OCI-M1 (cell line): ENCODE measurements at regions not wholly inside any gene's neighbourhood (a gene's known extent, or its start where the extent isn't known, plus 50 kb on each side); places are given as distances from the start of the nearest gene placed in this dataset.

Experiments
- DNase-seq: peaks from one replicate; lab custom pipeline; 2025; lab: John Stamatoyannopoulos, UW

DNA sequence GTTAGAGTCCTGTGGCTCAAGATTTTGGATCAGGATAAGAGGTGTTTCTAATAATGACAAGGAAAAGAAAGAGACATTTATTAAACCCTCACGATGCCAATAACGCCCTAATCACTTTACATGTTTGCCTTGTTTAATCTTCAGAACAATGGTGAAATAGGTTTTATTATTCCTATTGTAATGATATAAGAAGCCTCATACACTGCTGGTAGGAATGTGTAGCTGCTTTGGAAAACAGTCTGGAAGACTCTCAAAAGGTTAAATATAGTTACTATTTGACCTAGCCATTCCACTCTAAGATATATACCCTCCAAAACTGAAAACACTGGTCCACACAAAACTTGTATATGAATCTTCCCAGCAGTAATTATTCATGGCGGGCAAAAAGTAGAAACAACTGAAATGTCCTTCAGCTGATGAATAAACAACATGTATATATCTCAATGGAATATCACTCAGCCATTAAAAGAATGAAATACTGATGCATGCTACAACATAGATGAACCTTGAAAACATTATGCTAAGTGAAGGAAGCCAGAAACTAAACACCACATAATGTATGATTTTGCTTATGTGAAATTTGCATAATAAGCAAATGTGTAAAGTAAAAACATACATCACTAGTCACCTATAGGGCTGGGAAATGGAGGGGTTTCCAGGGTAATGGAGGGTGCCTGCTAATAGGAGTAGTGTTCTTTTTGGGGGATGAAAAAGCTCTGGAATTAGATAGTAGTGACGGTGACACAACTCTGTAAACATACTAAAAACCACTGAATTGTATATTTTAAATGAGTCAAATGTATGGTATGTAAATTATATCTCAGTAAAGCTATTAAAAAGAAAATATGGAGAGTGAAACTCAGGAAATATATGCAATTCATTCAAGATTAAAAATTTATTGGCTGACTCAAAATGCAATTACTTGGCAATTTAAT is 76.9 kb upstream of the ANK3 start:
- no peak for DNase-seq

GRCh38 chr10:60465801-60466200 is 76.1 kb upstream of the ANK3 start:
- no peak for DNase-seq

DNA sequence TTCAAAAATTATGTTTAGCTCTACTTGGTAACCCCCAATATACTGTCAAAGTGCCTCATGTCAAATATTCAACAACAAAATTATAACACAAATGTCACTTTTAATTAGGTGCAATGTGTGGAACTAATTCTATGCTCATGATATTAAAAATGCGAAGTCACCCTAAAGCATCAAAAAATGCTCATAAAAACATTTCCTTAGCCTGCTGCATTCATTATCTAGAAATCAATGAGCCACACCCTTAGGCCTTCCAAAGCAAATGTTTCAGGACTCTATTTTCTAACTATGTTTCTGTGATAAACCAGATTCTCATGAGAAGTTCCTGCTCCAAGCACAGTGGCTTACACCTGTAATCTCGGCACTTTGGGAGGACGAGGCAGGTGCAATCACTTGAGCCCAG is 75.0 kb upstream of the ANK3 start:
- DNase-seq: no peak

- no peak for DNase-seq
These were observed 74.1 kb upstream of the ANK3 start for GRCh38 chr10:60463746-60464145.

- DNase-seq: peak; percentile 73
These were observed 72.0 kb upstream of the ANK3 start for GRCh38 chr10:60461688-60462087.

GRCh38 chr10:60459701-60460457 is 70.2 kb upstream of the ANK3 start:
- DNase-seq: peak; percentile 10

- no peak for DNase-seq
These were observed 66.4 kb upstream of the ANK3 start for GRCh38 chr10:60456053-60456452.

DNA sequence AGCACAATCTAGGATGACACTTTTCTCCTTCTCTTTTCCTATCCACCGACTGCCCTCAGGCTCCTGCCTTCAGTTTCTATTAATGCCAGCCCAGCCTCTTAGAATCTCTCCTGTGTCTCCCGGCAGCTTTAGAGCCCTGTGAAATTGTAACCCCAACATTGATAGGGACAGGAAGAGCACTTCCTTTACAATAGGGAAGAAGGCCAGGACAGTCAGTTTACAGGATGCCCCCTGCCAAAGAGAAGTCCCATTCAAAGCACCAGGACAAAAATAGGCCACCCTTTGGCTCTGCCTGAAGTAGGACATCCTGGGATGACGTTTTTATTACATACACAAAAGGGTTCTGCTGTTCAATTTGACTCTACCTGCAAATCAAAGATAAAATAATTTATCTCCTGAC is 64.7 kb upstream of the ANK3 start:
- DNase-seq: no peak

DNA sequence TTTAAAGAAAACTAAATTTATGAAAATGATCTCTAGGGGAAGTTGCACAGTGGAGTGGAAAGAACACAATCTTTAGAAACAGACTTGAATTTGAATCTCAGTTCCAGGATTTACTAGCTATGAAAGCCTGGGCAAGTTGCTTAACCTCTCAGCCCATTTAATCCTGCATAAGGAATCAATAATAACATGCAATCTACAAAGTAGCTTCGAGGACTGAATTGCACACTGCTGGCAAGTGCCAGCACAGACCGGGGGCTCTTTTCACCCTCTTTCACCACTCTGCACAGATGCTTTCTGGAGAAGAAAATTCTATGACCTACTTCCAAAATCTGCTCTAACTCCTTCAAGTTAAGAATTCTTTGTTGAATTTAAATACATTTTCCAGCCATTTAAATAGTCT is 63.4 kb upstream of the ANK3 start:
- DNase-seq: no peak

GRCh38 chr10:60450291-60450690 is 60.6 kb upstream of the ANK3 start:
- DNase-seq: no peak

GRCh38 chr10:60448246-60448645 is 58.6 kb upstream of the ANK3 start:
- no peak for DNase-seq

DNA sequence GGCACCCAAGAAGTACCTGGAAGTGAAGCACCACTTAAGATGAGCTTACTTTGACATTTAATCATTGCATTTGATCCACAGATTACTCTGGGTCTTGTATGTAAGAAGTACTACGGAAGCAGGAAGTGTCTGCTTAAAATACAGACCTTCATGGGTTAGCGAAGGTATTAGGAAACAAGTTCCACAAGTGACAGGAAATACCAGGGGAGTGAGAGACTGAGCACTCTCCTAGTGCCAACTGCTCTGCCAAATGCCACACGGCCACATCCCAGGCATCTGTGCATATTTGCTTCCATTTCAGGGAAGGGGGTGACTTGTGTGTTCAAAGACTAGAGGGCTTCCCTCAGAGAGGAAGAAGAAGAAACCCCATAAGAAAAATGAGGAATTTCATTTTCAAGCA is 57.2 kb upstream of the ANK3 start:
- no peak for DNase-seq

- DNase-seq: no peak
These were observed 56.6 kb upstream of the ANK3 start for GRCh38 chr10:60446070-60446833.

DNA sequence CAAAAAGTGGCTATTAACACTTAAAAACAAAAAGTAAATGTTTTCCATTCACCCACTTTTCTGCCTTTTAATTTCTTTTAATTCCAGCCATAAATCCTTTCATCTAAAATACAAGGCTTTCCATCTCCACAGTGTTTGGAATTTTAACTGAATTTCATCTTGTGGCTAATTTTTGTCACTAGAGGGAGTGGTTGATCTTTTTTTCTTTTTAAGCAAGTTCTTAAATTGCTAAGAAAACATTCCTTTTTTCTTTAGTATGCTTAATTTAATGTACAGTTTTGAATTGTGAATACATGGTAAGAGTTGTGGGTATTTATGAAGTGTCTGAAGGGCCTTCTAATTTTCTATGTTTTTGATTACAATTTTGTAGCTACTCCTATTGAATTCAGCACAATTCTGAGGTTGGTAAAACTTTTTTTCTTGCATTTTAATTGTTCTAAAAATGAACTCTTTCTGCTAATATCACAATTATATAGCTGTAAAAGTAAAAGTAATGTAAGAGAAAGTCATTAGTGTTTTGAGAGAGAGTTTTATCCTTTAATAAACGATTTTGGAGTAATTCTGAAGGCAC is 54.9 kb upstream of the ANK3 start:
- DNase-seq: peak; percentile 63

- DNase-seq: no peak
These were observed 53.7 kb upstream of the ANK3 start for GRCh38 chr10:60443346-60443745.

- DNase-seq: peak; percentile 49
These were observed 51.8 kb upstream of the ANK3 start for GRCh38 chr10:60441515-60441914.

GRCh38 chr10:60439641-60440040 is 50.0 kb upstream of the ANK3 start:
- DNase-seq: no peak
